SW480 (cell line): ENCODE measurements at regions not wholly inside any gene's neighbourhood (a gene's known extent, or its start where the extent isn't known, plus 50 kb on each side); places are given as distances from the start of the nearest gene placed in this dataset.

Source experiments
- DNase-seq: peaks from one replicate; pipeline ENCODE4 v3.0.0-alpha.2; 2016; ENCODE audit warnings: low spot score

DNA sequence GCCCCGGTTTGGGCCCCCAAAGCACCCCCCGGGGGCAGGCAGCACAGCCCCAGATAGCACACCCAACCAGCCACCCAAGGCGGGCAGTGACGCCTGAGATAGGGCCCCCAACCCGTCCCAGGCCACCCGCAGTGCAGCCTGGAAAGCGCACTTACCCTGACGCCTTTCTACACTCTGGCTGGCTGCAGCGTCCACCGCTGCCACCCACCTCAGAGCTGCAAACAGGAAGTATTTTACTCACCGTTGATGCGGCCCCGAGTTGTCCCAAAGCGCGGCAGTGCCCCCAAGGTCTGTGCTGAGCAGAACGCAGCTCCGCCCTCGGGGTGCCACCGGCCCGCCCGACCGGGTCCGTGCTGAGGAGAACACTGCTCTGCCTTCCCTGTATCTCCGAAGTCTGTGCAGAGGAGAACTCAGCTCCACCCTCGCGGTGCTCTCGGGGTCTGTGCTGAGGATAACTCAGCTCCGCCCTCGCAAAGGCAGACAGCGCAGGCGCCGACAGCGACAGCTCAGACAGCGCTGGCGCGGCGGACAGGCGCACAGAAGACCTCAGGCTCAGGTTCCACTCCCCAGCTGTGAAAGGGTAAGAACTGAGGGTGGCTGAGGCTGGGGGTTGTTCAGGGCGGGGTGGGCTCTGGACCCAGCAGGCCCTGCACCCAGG, 786.9 kb downstream of the CDY1 start:
- DNase-seq, result no peak

DNA sequence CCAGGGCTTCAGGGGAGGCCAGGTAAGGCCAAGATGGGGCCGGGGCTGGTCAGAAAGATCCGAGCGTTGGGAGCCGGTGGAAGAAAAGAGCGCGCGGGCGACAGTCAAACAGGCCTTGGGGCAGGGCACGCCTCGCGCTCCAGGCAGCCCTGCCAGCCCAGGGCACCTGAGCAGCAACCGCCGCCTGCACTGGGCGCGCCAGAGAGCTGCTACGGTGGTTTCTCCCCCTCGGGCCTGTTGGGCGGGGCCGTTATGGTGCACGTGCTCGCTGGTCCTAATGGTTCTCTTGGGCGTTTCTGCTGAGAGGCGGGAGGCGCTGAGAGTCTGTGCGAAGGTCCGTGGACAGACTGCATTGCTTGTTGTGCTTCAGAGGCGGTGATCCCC, 787.4 kb downstream of the CDY1 start:
- DNase-seq, result no peak
